ENCODE measurements at regions not wholly inside any gene's neighbourhood (a gene's known extent, or its start where the extent isn't known, plus 50 kb on each side); places are given as distances from the start of the nearest gene placed in this dataset.

- no peak for TF ChIP-seq EZH2 (IDR thresholded peaks at IDR 0.05; ENCODE audit: low read depth)
- TF ChIP-seq, protein P1, sequence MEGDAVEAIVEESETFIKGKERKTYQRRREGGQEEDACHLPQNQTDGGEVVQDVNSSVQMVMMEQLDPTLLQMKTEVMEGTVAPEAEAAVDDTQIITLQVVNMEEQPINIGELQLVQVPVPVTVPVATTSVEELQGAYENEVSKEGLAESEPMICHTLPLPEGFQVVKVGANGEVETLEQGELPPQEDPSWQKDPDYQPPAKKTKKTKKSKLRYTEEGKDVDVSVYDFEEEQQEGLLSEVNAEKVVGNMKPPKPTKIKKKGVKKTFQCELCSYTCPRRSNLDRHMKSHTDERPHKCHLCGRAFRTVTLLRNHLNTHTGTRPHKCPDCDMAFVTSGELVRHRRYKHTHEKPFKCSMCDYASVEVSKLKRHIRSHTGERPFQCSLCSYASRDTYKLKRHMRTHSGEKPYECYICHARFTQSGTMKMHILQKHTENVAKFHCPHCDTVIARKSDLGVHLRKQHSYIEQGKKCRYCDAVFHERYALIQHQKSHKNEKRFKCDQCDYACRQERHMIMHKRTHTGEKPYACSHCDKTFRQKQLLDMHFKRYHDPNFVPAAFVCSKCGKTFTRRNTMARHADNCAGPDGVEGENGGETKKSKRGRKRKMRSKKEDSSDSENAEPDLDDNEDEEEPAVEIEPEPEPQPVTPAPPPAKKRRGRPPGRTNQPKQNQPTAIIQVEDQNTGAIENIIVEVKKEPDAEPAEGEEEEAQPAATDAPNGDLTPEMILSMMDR (conservative IDR thresholded peaks at IDR 0.05) = no peak
Measured at GRCh38 chr13:76621705-76622104, 264.5 kb downstream of the KCTD12 start.
